ENCODE measurements at regions not wholly inside any gene's neighbourhood (a gene's known extent, or its start where the extent isn't known, plus 50 kb on each side); places are given as distances from the start of the nearest gene placed in this dataset.

DNA sequence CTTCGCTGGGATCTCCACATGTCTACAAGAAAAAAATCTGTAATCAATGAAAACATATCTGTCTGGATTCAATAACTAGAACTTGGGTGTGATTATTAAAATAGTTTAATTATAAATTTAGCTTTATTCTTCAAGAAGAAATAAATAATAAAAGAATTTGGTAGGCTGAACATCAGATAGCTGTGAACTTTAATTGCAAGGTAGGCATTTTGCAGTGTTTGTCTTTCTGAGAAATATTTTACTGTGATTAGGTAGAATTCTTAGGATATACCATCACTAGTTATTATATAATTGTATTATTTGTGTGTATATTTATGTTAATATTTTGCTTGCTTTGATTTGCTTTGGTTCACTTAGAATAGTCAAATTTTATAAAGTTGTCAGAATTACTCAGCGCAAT lies 409.4 kb downstream of the PCDH18 start:
- POLR2A ChIA-PET (ENCODE audit: low non-redundant PET): no interaction called here
- Histone ChIP-seq H3K4me3 (ENCODE audit: low read depth, low read length, poor library complexity, severe bottlenecking) (no peak overlapping the region), H3K27me3 (replicated peaks; ENCODE audit: insufficient read depth, low read depth, low read length, poor library complexity) (no peaks in the 10 kb centered on the region), H3K27ac (ENCODE audit: low read depth, low read length, poor library complexity, severe bottlenecking) (no peak overlapping the region), H3K4me1 (ENCODE audit: insufficient read depth, low read length, poor library complexity, severe bottlenecking) (peaks cover 5% of the 10 kb centered on the region), H3K9me3 (ENCODE audit: low read depth, low read length, poor library complexity, severe bottlenecking) (no peaks in the 10 kb centered on the region), H3K36me3 (ENCODE audit: insufficient read depth, low read length, poor library complexity, severe bottlenecking) (no peaks in the 10 kb centered on the region)
- intact Hi-C loops (cut with micrococcal nuclease; ENCODE audit: unreplicated experiment): loop anchor here (10.0 kb wide), 2 partner anchors 162 to 962 kb away; no protein-coding TSS in a partner anchor
- DNase-seq (ENCODE audit: low spot score): no peak
- CTCF ChIA-PET: no interaction called here
- no TSS peak for BruUV-seq (replicated peaks)
- TF ChIP-seq CTCF (conservative IDR thresholded peaks at IDR 0.05; ENCODE audit: low read depth, low read length) (no peak), EZH2 (IDR thresholded peaks at IDR 0.05; ENCODE audit: borderline replicate concordance, low read depth, low read length, poor library complexity, severe bottlenecking) (no peak)

DNA sequence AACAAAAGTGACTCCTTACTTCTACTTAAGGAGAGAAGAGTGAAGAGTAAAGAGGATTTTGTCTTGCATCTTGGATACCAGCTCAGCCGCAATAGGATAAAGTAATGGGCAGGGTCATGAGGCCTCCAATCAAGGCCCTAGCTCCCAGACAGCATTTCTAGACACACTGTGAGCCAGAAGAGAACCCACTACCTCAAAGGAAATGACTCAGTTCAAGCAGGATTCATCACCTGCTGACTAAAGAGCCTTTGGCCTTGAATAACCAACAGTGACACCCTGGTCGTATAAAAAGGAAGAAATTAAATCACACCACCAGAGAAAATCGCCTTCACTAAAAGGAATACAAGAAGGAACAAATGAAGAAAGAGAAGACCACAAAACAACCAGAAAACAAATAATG lies 416.1 kb downstream of the PCDH18 start:
- POLR2A ChIA-PET (ENCODE audit: low non-redundant PET): no interaction called here
- CTCF ChIA-PET: no interaction called here
- Histone ChIP-seq H3K4me1 (ENCODE audit: insufficient read depth, low read length, poor library complexity, severe bottlenecking) (no peaks in the 10 kb centered on the region), H3K36me3 (ENCODE audit: insufficient read depth, low read length, poor library complexity, severe bottlenecking) (no peaks in the 10 kb centered on the region), H3K9me3 (ENCODE audit: low read depth, low read length, poor library complexity, severe bottlenecking) (no peaks in the 10 kb centered on the region), H3K27me3 (replicated peaks; ENCODE audit: insufficient read depth, low read depth, low read length, poor library complexity) (no peaks in the 10 kb centered on the region), H3K27ac (ENCODE audit: low read depth, low read length, poor library complexity, severe bottlenecking) (no peak overlapping the region), H3K4me3 (ENCODE audit: low read depth, low read length, poor library complexity, severe bottlenecking) (no peak overlapping the region)
- no TSS peak for BruUV-seq (replicated peaks)
- intact Hi-C loops (cut with micrococcal nuclease; ENCODE audit: unreplicated experiment): no loop called here
- no peak for DNase-seq (ENCODE audit: low spot score)
- TF ChIP-seq CTCF (conservative IDR thresholded peaks at IDR 0.05; ENCODE audit: low read depth, low read length) (no peak), EZH2 (IDR thresholded peaks at IDR 0.05; ENCODE audit: borderline replicate concordance, low read depth, low read length, poor library complexity, severe bottlenecking) (no peak)

GRCh38 chr4:137106733-137107132 lies 425.6 kb downstream of the PCDH18 start:
- H3K27me3 ChIP-seq (replicated peaks; ENCODE audit: insufficient read depth, low read depth, low read length, poor library complexity): no peaks in the 10 kb centered on the region
- no peaks in the 10 kb centered on the region for H3K4me1 ChIP-seq (ENCODE audit: insufficient read depth, low read length, poor library complexity, severe bottlenecking)
- no peak for TF ChIP-seq EZH2 (IDR thresholded peaks at IDR 0.05; ENCODE audit: borderline replicate concordance, low read depth, low read length, poor library complexity, severe bottlenecking)
- no peak for TF ChIP-seq CTCF (conservative IDR thresholded peaks at IDR 0.05; ENCODE audit: low read depth, low read length)
- BruUV-seq (replicated peaks): no TSS peak
- no peak overlapping the region for H3K4me3 ChIP-seq (ENCODE audit: low read depth, low read length, poor library complexity, severe bottlenecking)
- CTCF ChIA-PET: no interaction called here
- intact Hi-C loops (cut with micrococcal nuclease; ENCODE audit: unreplicated experiment): no loop called here
- H3K36me3 ChIP-seq (ENCODE audit: insufficient read depth, low read length, poor library complexity, severe bottlenecking): no peaks in the 10 kb centered on the region
- H3K9me3 ChIP-seq (ENCODE audit: low read depth, low read length, poor library complexity, severe bottlenecking): no peaks in the 10 kb centered on the region
- no peak for DNase-seq (ENCODE audit: low spot score)
- no peak overlapping the region for H3K27ac ChIP-seq (ENCODE audit: low read depth, low read length, poor library complexity, severe bottlenecking)
- POLR2A ChIA-PET (ENCODE audit: low non-redundant PET): no interaction called here

Measured in A673 (cell line).